GM19372 (cell line): ENCODE measurements at regions not wholly inside any gene's neighbourhood (a gene's known extent, or its start where the extent isn't known, plus 50 kb on each side); places are given as distances from the start of the nearest gene placed in this dataset.
A peak's percentile ranks its signal among the peaks of the same experiment; 100 is the strongest.

Experiments
- ATAC-seq: cut with Tn5 transposase; IDR thresholded peaks from one replicate; pipeline ENCODE4 v1.9.1; 2021; ENCODE audit warnings: mild to moderate bottlenecking, low read depth, moderate library complexity; ENCODE audit not compliant: unreplicated experiment

- peak; percentile 64 for ATAC-seq
Observed at GRCh38 chr2:191783416-191783815, 63.5 kb downstream of the CAVIN2 start.
